ENCODE measurements at regions not wholly inside any gene's neighbourhood (a gene's known extent, or its start where the extent isn't known, plus 50 kb on each side); places are given as distances from the start of the nearest gene placed in this dataset.
"Not testable (repeated sequence)": the region's sequence is repeated elsewhere in the genome, so short reads cannot be mapped to it uniquely, and the experiment has no call there.

DNA sequence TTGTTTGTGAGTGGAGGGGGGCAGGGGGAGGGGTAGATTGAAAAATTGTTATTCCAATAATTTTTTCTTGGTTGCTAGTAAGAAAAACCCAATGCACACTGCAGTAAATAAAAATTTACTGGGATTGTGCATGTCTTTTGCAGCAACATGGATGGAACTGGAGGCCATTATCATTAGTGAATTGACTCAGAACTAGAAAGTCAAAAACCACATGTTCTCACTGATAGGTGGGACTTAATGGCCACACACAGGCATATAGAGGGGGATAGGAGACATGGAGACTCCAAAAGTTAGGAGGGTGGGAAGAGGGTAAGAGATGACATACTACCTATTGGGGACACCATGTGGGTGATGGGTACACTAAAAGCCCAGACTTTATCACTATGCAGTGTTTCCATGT lies 67.2 kb downstream of the BUB3 start:
- DNase-seq (ENCODE audit: low spot score): no peak

DNA sequence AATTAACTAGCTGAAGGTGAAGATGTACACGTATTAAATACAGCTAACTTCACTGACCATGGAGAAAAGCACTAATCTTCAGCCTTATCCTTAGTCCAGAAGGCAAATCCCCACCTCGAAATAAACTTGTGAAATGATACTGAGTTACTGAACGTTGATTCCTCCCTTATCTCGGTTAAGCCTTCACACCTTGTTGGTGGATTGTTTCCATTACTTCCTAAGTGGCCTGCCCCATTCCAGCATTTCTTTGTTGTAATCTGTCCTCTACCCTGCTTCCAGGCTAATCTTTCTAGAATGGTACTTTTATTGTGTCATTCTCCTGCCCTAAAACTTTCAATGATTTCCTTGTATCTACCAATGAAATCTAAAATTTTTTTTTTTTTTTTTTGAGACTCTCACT lies 68.6 kb downstream of the BUB3 start:
- no peak for DNase-seq (ENCODE audit: low spot score)

DNA sequence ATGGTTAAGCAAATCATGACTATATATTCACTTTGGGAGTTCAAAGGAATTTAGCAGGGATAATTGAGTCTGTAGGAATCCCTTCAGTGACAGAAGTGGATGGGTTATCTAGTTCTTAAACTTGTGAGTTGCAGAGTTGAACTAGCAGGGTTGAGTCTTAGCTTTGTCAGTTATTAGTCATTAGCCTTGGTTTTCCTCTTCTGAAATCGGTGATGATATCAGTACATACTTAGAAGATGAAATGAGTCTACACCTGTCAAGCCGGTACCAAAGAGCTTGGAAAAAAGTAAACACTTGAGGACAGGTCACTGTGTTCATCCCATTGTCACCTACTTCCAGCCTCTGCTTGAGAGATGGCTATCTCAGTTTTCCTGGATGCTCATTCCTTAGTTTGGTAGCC lies 73.5 kb downstream of the BUB3 start:
- no peak for DNase-seq (ENCODE audit: low spot score)

DNA sequence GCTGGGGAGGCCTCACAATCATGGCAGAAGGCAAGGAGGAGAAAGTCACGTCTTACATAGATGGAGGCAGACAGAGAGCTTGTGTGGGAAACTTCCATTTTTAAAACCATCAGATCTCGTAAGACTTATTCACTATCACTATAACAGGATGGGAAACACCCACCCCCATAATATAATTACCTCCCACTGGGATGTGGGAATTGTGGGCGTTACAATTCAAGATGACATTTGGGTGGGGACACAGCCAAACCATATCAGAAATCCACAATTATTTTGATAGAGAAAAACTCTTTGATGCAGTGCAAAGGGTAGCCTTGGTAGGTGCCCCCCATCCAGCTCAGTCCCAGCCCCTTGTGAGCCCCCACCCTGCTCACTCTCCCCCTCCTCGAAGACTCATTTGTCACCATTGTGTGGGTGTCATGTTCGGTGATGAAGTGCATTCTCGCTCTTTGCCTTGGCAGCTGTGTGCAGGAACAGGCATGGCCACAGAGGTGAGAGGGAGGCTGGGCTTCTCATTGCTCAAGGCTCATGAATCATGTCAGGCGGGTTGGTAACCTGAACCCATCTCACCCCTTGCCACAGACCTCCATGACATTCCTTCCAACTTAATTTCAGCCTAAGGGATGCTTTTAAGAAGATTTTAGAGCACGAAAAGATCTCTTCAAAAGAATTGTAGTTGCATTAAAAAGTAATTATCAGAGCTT lies 75.9 kb downstream of the BUB3 start:
- no peak for DNase-seq (ENCODE audit: low spot score)

DNA sequence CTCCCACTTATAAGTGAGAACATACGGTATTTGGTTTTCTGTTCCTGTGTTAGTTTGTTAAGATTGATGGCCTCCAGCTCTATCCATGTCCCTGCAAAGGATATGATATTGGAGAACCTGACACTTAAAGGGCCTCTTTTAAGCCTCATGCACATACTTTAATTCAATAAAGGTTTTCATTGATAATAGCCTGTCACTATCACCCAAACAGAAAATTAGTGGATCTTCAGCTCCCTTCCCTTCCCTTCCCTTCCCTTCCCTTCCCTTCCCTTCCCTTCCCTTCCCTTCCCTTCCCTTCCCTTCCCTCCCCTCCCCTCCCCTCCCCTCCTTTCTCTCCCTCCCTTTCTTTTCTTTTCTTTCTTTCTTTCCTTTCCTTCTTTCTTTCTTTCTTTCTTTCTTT lies 78.7 kb downstream of the BUB3 start:
- DNase-seq (ENCODE audit: low spot score): not testable (repeated sequence)

DNA sequence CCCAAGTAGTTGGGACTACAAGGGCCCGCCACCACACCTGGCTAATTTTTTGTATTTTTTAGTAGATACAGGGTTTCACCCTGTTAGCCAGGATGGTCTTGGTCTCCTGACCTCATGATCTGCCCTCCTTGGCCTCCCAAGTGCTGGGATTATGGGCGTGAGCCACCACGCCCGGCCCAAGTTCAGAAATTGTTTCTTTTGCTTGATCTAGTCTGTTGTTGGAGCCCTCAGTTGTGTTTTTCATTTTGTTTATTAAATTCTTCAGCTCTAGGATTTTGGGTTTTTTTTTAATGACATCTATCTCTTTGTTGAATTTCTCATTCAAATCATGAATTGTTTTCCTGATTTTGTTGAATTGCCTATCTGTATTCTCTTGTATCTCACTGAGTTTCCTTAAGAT lies 80.8 kb downstream of the BUB3 start:
- DNase-seq (ENCODE audit: low spot score): not testable (repeated sequence)

DNA sequence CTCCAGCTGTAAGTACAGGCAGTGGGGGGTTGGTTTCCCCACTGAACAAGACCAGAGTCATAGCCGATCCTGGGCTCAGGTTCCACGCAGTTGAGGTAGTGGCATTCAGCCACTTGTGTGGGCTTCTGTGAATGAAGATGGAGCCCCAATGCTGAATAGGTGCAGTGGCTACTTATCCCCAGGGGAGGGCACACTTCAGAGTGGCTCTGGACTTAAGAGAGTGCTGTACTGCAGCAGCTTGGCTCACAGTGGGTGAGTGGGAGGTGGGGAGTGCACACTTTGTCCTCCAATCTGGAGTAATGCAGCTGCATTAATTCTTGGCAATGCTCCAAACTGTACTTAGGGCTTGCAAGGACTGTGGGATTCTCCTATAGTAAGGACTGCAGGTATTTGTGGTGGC lies 81.9 kb downstream of the BUB3 start:
- DNase-seq (ENCODE audit: low spot score): no peak

DNA sequence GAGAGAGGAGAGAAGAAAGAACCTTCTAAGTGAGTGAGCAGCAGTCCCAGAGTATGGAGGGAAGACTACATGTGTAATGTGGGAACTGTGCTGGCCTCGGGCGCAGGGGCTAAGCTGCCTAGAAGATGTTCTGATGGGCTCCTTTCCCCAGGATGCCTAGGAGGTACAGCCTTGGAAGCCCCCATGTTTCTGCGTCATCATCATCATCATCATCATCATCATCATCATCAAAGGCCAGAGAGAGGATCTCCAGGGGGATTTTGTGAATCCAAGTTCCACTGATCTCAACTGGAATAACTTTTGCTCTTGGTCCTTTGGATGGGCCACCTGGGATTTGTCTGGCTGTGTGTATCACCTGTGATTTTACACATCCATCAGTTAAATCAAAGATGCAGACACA lies 86.0 kb downstream of the BUB3 start:
- DNase-seq (ENCODE audit: low spot score): no peak

DNA sequence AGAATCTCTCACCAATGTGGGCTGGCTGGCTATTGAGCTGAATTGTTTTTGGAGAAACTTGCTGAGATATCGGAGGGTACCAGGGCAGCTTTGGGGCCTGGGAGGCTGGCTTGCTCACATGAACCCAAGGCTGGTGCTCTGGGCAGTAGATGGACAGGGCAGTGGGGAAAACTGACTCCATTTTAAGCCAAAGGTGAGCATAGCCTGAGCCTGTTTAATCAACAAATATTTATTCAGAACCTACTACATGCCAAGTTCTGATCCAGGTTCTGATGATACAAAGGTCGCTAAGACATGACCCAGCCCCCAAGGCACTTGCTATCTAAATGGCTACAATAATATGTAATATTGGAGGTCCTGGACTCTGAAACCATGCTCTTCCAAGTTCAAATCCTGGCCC lies 86.6 kb downstream of the BUB3 start:
- no peak for DNase-seq (ENCODE audit: low spot score)

DNA sequence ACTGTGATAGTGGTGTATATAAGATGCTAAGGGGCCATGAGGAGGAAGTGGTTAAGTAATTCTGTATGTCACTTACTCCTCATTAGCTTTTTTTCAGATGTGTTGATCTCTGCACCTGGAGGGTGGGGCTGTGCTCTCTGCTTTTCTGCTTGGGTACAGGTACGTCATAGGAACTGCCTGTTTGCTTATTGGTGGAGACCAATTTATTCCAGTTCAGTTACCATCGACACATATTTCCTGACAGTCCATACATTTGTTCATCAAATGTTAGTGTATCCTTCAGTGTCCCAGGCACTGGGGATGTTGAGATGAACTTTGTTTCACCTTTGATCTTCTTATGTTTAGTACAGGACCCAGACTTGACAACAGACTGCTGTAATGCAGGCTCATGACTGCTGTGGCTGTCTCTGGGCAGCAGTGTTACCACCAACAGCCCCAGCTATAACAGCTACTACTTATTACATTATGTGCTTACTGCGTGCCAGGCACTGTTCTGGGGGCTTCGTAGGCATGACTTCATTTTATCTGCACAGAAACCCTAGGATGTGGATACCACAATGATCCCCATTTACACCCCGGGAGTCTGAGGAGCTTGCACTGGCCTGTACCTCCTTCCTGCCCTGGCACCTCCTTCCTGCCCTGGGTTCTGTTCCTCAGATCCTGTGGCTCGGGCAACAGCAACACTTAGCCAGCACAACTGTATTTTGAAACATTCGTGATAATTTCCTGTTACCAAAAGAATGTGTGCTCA lies 87.4 kb downstream of the BUB3 start:
- DNase-seq (ENCODE audit: low spot score): no peak

DNA sequence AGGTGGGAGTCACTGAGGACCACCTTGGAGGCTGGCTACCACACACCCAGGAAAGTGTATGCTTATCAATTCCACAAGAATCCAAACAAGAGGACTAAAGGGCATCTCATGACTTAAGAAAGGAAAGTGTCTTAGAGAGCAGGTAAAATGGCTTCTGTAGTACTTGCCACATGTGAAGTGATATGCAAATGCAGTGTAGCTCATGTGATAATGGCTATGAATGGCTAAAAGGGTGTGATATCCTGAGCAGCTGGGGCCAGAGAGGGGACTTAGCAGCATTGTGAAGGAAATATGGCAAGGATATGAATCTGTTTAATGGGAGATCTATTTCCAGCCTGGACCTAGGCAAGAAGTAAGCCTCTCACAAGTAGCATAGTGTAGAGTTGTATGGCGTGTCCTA lies 90.5 kb downstream of the BUB3 start:
- DNase-seq (ENCODE audit: low spot score): no peak

DNA sequence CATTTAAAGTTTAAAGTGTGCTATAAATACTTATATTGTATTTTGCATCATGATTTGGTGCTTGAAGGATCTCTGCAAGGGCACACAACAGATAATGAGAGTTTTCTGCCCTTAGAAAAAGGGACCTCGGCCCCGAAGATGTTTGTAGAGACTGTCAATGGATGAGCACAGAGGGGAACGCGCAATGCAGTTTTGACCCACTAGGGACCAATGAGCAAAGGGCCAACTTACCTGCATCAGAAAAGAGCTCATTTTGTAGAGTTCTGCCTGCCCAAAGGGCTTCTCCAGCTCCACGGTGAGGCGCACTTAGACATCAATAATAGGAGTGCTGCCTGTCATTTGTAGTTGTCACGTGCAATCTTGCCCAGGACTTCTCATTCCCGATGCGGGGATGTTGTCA lies 91.1 kb downstream of the BUB3 start:
- no peak for DNase-seq (ENCODE audit: low spot score)

DNA sequence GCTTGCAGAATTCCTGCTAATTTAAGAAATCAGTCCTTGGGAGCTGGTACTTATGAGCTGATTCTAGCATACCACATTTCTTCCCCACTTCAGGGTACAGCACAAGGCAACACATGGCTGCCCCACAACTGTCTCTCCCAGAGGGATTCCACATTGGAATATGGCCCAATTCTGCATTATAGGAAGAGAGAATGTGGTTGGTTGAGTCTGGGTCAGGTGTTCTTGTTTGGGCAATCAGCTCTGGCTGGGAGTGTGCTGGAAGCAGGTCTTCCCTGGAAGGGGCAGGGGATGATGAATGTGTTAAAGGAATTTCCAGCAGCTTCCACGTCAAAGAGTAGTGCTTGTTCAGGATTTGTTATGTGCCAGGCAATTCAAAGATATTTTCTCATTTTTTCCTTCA lies 95.7 kb downstream of the BUB3 start:
- DNase-seq (ENCODE audit: low spot score): no peak

DNA sequence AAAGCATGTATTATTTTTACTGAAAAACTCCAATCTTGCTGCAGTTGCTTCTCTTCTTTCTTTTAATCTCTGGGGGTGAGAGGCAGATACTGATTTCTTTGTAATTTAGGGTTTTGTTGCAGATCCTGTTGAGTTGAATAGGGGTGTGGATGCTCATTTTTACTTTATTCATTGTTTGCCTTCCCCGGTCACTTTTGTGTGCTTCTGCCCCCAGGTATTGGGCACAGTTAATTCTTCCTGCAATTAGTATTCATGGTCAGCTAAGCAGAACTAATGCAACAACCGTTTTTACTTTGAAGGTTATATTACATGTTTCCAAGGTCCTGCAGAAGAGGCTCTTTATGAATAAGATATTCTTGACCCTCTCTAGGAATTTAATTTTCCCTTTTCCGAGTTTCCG lies 96.4 kb downstream of the BUB3 start:
- DNase-seq (ENCODE audit: low spot score): no peak

DNA sequence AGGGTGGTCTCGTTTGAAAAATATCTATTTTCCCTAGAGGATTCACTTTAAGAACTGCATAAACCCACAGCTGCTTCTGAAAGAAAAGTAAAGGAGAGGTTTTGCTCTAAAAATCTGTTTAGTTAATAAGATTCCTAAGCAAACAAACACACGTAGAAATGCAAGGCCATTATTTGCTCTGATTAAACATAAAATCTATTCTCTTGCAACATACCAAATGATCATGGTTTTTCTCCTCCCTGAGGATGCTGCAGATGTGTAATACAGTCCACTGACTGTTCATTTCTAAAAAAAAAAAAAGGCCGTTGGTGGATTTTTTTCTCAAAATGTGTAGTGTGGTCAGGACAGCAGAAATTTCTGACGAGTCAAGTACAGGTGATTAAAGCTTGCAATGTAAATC lies 98.6 kb downstream of the BUB3 start:
- no peak for DNase-seq (ENCODE audit: low spot score)

DNA sequence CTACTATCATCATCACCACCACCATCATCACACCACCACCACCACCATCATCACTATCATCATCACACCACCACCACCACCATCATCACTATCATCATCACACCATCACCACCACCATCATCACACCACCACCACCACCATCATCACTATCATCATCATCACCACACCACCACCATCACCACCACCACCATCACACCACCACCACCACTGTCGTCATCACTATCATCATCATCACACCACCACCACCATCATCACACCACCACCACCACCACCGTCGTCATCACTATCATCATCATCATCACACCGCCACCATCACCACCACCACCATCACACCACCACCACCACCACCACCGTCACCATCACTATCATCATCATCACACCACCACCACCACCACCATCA lies 100.1 kb downstream of the BUB3 start:
- DNase-seq (ENCODE audit: low spot score): not testable (repeated sequence)

DNA sequence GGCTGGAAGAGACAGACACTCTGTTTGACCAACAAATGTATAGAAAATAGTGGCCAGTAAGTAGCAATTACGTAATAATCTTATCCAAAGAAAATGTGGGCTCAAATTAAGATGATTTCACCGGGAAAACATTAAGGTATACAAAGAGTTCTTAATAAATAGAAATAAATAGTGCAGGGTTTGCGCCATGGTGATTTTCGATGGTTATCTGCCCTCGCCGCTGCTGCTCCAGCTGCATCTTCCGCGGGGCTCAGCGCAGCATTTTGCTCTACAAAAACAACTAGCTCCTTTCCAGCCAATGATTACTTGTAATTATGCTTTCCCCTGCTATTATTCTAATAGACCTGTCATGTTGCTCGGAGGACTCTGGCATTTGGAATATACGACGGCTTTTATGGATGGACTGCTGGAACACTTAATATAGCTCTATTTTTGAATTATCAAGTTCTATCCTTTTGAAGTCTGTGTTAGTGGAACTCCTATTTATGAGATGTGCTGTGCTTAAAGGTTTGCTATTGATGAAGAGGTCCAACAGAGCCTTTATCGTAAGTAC lies 103.8 kb downstream of the BUB3 start:
- no peak for DNase-seq (ENCODE audit: low spot score)

DNA sequence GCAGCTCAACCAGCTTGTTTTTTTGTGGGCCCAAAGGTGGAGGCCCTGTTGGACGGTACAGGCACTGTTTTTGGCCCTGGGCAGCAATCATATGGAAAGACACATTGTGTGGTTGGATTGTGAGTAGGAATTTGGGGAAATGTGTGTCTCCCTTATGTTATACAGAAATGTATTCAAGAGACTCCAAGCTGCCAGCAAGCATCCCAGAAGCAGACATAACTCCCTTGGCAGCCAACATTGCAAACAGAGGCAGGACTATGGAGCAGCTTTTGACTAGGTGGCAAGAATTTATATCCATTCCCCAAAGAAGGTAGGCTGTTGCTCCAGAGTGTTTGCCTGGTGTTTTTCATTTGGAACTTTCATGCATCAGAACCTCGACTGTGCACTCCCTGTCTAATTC lies 104.9 kb downstream of the BUB3 start:
- DNase-seq (ENCODE audit: low spot score): no peak

DNA sequence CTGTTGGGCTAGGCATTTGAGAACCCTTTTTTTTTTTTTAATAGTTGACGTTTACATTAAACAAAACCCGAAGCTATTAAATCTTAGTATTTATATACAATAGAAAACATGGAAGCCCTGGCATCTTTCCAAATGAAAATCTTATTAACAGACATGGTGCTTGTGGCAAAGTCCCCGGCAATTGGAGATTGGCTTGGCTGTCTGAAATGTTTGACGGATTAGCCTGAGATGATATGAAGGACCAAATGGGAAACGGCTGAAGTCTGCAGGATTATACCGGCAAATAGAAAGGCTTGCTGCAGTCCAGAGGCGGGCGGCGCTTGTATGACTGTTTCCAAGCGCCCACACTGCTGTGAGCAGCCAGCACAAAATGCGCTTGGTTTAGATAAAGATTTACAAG lies 105.6 kb downstream of the BUB3 start:
- no peak for DNase-seq (ENCODE audit: low spot score)

DNA sequence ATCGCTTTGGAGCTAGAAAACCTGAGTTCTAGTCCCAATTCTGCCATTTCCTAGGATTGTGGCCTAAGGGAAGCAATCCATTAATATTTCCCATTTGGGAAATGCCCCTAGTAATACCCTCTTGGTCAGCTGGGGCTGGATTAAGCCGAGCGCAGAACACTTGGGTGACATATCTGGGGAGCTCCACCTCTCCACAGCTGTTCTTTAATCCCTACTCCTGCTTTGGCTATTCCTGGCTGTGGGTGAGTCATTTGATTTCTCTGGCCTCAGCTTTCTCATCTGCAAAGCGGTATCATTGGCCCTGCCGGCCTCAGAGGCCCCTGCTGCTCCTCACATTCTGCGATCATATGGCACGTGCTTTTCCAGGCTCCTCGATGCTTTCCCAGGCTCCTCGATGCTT lies 108.3 kb downstream of the BUB3 start:
- DNase-seq (ENCODE audit: low spot score): no peak

DNA sequence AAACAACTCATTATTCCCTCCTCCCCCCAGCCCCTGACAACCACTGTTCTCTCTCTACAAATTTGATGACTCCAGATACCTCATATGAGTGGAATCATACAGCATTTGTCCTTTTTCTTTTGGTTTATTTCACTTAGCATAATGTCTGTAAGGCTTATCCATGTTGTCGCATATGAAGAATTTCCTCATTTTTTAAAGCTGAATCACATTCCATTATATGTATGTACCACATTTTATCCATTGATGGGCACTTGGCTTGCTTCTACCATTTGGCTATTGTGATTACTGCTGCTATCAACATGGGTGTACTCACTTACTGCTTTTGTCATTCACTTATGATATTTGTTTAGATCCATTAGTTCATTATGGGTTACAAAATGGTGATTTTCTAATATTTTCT lies 112.8 kb downstream of the BUB3 start:
- DNase-seq (ENCODE audit: low spot score): no peak

DNA sequence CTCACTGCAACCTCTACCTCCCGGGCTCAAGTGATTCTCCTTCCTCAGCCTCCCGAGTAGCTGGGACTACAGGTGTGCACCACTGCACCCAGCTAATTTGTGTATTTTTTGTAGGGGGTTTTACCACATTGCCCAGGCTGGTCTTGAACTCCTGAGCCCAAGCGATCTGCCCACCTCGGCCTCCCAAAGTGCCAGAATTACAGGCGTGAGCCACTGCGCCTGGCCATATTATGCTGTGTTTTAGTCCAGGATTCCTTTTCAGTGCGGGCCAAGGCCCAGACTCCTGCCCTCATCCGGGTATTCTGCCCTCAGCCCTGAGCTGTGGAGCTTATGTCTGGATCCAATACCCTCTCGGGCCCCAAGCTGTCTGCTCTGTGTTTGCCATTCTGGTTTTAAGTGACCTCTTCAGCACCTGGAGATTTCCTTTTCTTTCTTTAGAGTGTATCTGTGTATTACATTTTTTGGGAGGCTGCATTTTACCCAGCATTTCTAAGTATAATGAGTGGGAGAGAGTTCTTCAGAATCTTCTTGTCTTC lies 114.9 kb downstream of the BUB3 start:
- no peak for DNase-seq (ENCODE audit: low spot score)

DNA sequence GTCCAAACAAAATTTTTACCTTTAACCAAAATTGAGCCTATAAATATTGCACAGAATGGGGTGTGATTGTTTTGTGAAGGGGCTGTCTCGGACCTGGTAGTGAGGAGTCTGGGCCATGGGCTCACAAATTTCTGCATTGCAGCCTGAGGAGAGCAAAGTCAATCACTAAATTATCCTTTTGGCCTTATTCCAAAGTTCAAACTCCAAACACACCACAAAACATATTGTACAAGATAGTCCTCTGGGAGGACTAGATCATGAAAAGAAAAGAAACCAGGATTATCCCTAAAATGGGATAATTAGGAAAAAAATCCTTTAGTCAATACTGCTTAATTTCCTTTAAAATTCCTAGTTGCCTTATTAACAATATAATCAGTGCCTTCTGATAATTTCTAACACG lies 115.5 kb downstream of the BUB3 start:
- no peak for DNase-seq (ENCODE audit: low spot score)
